Fibroblast of skin of right quadriceps (primary cell): ENCODE measurements at regions not wholly inside any gene's neighbourhood (a gene's known extent, or its start where the extent isn't known, plus 50 kb on each side); places are given as distances from the start of the nearest gene placed in this dataset.

Experiments
- DNase-seq: peaks from one replicate; pipeline ENCODE4 v3.0.0-alpha.2; 2013

DNA sequence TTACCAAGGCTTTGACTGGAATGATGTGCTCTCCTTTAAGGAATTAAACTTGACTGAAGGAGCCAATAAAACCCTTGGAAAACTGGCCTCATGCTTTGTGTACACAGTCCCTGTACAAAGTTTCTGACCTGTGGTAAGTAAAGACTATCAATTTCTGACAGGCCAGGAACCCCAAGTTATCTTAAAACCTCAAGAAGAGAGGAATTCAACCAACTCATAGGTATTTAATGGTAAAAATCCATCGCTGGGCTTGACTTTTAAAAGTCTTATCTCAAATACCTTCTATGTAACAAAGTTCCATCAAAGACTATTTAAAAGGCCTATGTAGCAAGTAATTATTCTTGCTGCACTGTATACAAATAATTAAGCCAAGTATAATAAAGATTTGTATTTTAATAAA, 103.7 kb upstream of the TENT5D start:
- DNase-seq: no peak

- no peak for DNase-seq
Measured at GRCh38 chrX:80317646-80318045, 102.6 kb upstream of the TENT5D start.

GRCh38 chrX:80331285-80331684, 89.0 kb upstream of the TENT5D start:
- no peak for DNase-seq

GRCh38 chrX:80334583-80334982, 85.7 kb upstream of the TENT5D start:
- DNase-seq: no peak

- peak; percentile 17 for DNase-seq
Measured at GRCh38 chrX:80335062-80335830, 85.0 kb upstream of the TENT5D start.

- no peak for DNase-seq
Measured at GRCh38 chrX:80354966-80355465, 65.2 kb upstream of the TENT5D start.
